ENCODE measurements at regions not wholly inside any gene's neighbourhood (a gene's known extent, or its start where the extent isn't known, plus 50 kb on each side); places are given as distances from the start of the nearest gene placed in this dataset.

- DNase-seq, result peak; percentile 28
Measured at GRCh38 chr13:103312467-103312866, 246.2 kb upstream of the SLC10A2 start.

GRCh38 chr13:103308667-103309066, 242.4 kb upstream of the SLC10A2 start:
- DNase-seq, result no peak

GRCh38 chr13:103306163-103306562, 239.9 kb upstream of the SLC10A2 start:
- DNase-seq, result no peak

GRCh38 chr13:103303078-103303651, 236.9 kb upstream of the SLC10A2 start:
- no peak for DNase-seq

- no peak for DNase-seq
Measured at GRCh38 chr13:103302676-103303075, 236.5 kb upstream of the SLC10A2 start.

- DNase-seq, result no peak
Measured at GRCh38 chr13:103299079-103299478, 232.9 kb upstream of the SLC10A2 start.

- no peak for DNase-seq
Measured at GRCh38 chr13:103297083-103297482, 230.9 kb upstream of the SLC10A2 start.

GRCh38 chr13:103291798-103292572, 225.8 kb upstream of the SLC10A2 start:
- no peak for DNase-seq

GRCh38 chr13:103291226-103291625, 225.0 kb upstream of the SLC10A2 start:
- DNase-seq, result no peak

GRCh38 chr13:103289681-103290080, 223.5 kb upstream of the SLC10A2 start:
- peak; percentile 71 for DNase-seq

GRCh38 chr13:103288114-103288513, 221.9 kb upstream of the SLC10A2 start:
- DNase-seq, result no peak

- peak; percentile 85 for DNase-seq
Measured at GRCh38 chr13:103287659-103288058, 221.4 kb upstream of the SLC10A2 start.

GRCh38 chr13:103284466-103284865, 218.2 kb upstream of the SLC10A2 start:
- DNase-seq, result no peak

GRCh38 chr13:103283451-103283820, 217.2 kb upstream of the SLC10A2 start:
- DNase-seq, result no peak

- DNase-seq, result peak; percentile 96
Measured at GRCh38 chr13:103282571-103283450, 216.6 kb upstream of the SLC10A2 start.

- DNase-seq, result no peak
Measured at GRCh38 chr13:103277959-103278694, 211.9 kb upstream of the SLC10A2 start.

- no peak for DNase-seq
Measured at GRCh38 chr13:103276775-103277498, 210.7 kb upstream of the SLC10A2 start.

GRCh38 chr13:103275722-103276121, 209.5 kb upstream of the SLC10A2 start:
- DNase-seq, result no peak

- DNase-seq, result no peak
Measured at GRCh38 chr13:103275081-103275480, 208.9 kb upstream of the SLC10A2 start.

GRCh38 chr13:103273825-103274224, 207.6 kb upstream of the SLC10A2 start:
- DNase-seq, result no peak

GRCh38 chr13:103272770-103273169, 206.6 kb upstream of the SLC10A2 start:
- DNase-seq, result no peak

GRCh38 chr13:103263448-103263847, 197.2 kb upstream of the SLC10A2 start:
- DNase-seq, result no peak
